ENCODE measurements at regions not wholly inside any gene's neighbourhood (a gene's known extent, or its start where the extent isn't known, plus 50 kb on each side); places are given as distances from the start of the nearest gene placed in this dataset.

GRCh38 chr10:75293446-75293820, 57.7 kb upstream of the COMTD1 start:
- POLR2A ChIA-PET = no interaction called here
- no peak for DNase-seq
- ATAC-seq = no peak
- H3K9me3 Mint-ChIP-seq = peaks cover 0 to 9% (median 3%) of the 10 kb centered on the region in 9 donors
- peak overlapping the region in 7 of 10 donors; percentile 31 to 92 (median 69) for H3K4me3 Mint-ChIP-seq
- peaks cover 0 to 7% (median 3%) of the 10 kb centered on the region in 4 donors for H3K4me1 Mint-ChIP-seq
- H3K36me3 Mint-ChIP-seq = peaks cover 0 to 9% (median 0%) of the 10 kb centered on the region in 3 donors
- peaks cover 0 to 15% (median 8%) of the 10 kb centered on the region in 5 donors for H3K27me3 Mint-ChIP-seq
- peak overlapping the region in 4 of 10 donors; percentile 15 to 91 (median 55) for H3K27ac Mint-ChIP-seq

GRCh38 chr10:75292794-75293445, 57.2 kb upstream of the COMTD1 start:
- ATAC-seq = no peak
- H3K36me3 Mint-ChIP-seq = peaks cover 0 to 9% (median 0%) of the 10 kb centered on the region in 3 donors
- peaks cover 4 to 20% (median 12%) of the 10 kb centered on the region in 5 donors for H3K27me3 Mint-ChIP-seq
- POLR2A ChIA-PET = no interaction called here
- H3K9me3 Mint-ChIP-seq = peaks cover 0 to 9% (median 3%) of the 10 kb centered on the region in 9 donors
- peaks cover 0 to 7% (median 3%) of the 10 kb centered on the region in 4 donors for H3K4me1 Mint-ChIP-seq
- no peak for DNase-seq
- H3K4me3 Mint-ChIP-seq = peak overlapping the region in 5 of 10 donors; percentile 3 to 52 (median 31)
- H3K27ac Mint-ChIP-seq = peak overlapping the region in 1 of 10 donors; percentile 15

GRCh38 chr10:75291805-75292204, 56.0 kb upstream of the COMTD1 start:
- peaks cover 0 to 7% (median 3%) of the 10 kb centered on the region in 4 donors for H3K4me1 Mint-ChIP-seq
- H3K27ac Mint-ChIP-seq = no peak overlapping the region
- H3K9me3 Mint-ChIP-seq = peaks cover 0 to 9% (median 3%) of the 10 kb centered on the region in 9 donors
- H3K4me3 Mint-ChIP-seq = peak overlapping the region in 1 of 10 donors; percentile 17
- ATAC-seq (no peak), DNase-seq (no peak)
- H3K36me3 Mint-ChIP-seq = peaks cover 0 to 9% (median 0%) of the 10 kb centered on the region in 3 donors
- H3K27me3 Mint-ChIP-seq = peaks cover 15 to 31% (median 20%) of the 10 kb centered on the region in 5 donors
- POLR2A ChIA-PET = no interaction called here

- H3K27me3 Mint-ChIP-seq = peaks cover 23 to 40% (median 26%) of the 10 kb centered on the region in 5 donors
- no peak overlapping the region for H3K4me3 Mint-ChIP-seq
- peaks cover 0 to 2% (median 0%) of the 10 kb centered on the region in 4 donors for H3K4me1 Mint-ChIP-seq
Observed at GRCh38 chr10:75288140-75288711, 52.5 kb upstream of the COMTD1 start.

GRCh38 chr10:75287697-75288096, 51.9 kb upstream of the COMTD1 start:
- Mint-ChIP-seq H3K4me3 (no peak overlapping the region), H3K36me3 (peaks cover 0 to 9% (median 0%) of the 10 kb centered on the region in 3 donors), H3K9me3 (peaks cover 0 to 9% (median 3%) of the 10 kb centered on the region in 9 donors), H3K4me1 (peaks cover 0 to 2% (median 0%) of the 10 kb centered on the region in 4 donors), H3K27me3 (peaks cover 25 to 43% (median 31%) of the 10 kb centered on the region in 5 donors), H3K27ac (no peak overlapping the region)
- ATAC-seq = no peak
- POLR2A ChIA-PET = no interaction called here
- DNase-seq = no peak

More at GRCh38 chr10:75288140-75288711, 52.5 kb upstream of the COMTD1 start:
- ATAC-seq (no peak), DNase-seq (no peak)
- Mint-ChIP-seq H3K36me3 (peaks cover 0 to 9% (median 0%) of the 10 kb centered on the region in 3 donors), H3K27ac (no peak overlapping the region), H3K9me3 (peaks cover 0 to 9% (median 3%) of the 10 kb centered on the region in 9 donors)
- POLR2A ChIA-PET = no interaction called here

DNA sequence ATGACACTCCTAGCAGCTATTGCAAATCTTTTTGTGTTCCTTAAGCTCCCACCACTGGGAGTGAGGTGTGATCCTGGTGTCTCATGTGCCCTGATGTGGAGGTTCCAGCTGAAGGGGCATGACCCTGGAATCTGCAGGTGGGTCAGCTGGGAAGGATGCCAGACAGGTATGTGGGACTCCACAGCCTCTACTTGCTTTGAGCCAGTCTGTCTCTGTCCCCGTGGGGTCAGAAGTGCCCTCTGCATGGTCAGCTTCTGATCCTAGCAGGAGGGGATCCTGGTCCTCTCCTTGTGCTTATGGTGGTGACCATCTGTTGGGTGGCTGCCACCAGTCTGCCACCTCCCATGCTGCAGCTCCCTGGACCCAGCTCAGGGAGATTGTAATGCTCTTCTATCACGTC, 51.1 kb upstream of the COMTD1 start:
- POLR2A ChIA-PET = interaction anchor here (0.8 kb wide), 1 partner anchor 9 kb away, joined by 3 read pairs; no protein-coding TSS in a partner anchor
- H3K27ac Mint-ChIP-seq = no peak overlapping the region

More for the DNA sequence above, 51.1 kb upstream of the COMTD1 start:
- peaks cover 0 to 9% (median 0%) of the 10 kb centered on the region in 3 donors for H3K36me3 Mint-ChIP-seq
- DNase-seq (no peak), ATAC-seq (no peak)
- peaks cover 0 to 9% (median 3%) of the 10 kb centered on the region in 9 donors for H3K9me3 Mint-ChIP-seq
- peaks cover 0 to 2% (median 0%) of the 10 kb centered on the region in 4 donors for H3K4me1 Mint-ChIP-seq
- H3K27me3 Mint-ChIP-seq = peaks cover 27 to 44% (median 39%) of the 10 kb centered on the region in 5 donors
- H3K4me3 Mint-ChIP-seq = no peak overlapping the region

Data from naive thymus-derived CD8-positive, alpha-beta T cell (primary cell).